SK-N-MC (cell line): ENCODE measurements at regions not wholly inside any gene's neighbourhood (a gene's known extent, or its start where the extent isn't known, plus 50 kb on each side); places are given as distances from the start of the nearest gene placed in this dataset.

Source experiments
- EZH2 ChIP-seq: fragments of 200-600 bp; sonication (generic); IDR thresholded peaks from one replicate; pipeline ENCODE4 v1.6.1; 2017; ENCODE audit warnings: antibody characterized with exemption
- POLR2AphosphoS5 ChIP-seq: IDR thresholded peaks from 2 replicates; pipeline ENCODE4 v1.6.1; 2012; ENCODE audit warnings: mild to moderate bottlenecking, low read depth, low read length, borderline replicate concordance

DNA sequence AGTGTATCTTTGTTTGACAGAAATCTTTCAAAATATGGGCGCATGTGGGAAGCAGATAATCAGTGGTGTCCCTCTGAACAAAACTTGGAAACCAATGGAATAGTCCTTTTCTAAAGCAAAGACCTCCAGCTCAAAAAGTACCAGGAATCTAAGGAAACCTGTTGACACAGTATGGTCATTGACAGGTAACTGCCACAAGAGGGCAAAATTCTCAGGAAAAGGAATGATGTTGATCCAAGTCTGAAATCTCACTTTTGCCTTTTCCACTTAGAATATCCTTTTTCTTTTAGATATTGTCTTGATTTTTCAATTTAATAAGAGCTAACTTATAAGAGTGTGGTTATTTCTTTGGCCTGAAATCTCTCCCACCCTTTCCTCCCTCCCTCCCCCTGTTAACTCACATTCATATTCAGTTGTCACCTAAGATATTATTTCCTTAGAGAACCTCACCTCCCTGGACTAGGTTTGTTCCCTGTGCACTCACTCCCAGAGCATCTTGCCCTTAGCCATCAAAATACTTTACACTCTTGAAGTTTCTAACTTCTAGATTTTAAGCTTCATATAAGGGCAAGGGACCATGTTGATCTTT lies 59.0 kb upstream of the BARX1 start:
- TF ChIP-seq POLR2AphosphoS5: no peak
- no peak for TF ChIP-seq EZH2
